Astrocyte of the cerebellum (primary cell): ENCODE measurements at regions not wholly inside any gene's neighbourhood (a gene's known extent, or its start where the extent isn't known, plus 50 kb on each side); places are given as distances from the start of the nearest gene placed in this dataset.

Experiments used
- DNase-seq: peaks from one replicate; pipeline ENCODE4 v3.0.0-alpha.2; 2011; ENCODE audit warnings: low read depth
- H3K4me3 ChIP-seq: 2 replicates; pipeline ENCODE4 v1.5.1; 2011; ENCODE audit warnings: mild to moderate bottlenecking, low read depth, low read length, moderate library complexity
- CTCF ChIP-seq: IDR thresholded peaks from 2 replicates; pipeline ENCODE4 v1.5.1; 2012; ENCODE audit warnings: low read length, low read depth, moderate library complexity, mild to moderate bottlenecking; ENCODE audit errors: missing control alignments
- in situ Hi-C: cut with HindIII; loops from 2 replicates; pipeline ENCODE4 v1.10.0; 2017; ENCODE audit warnings: low sequenced_read_pairs

- in situ Hi-C loops = no loop called here
- no peak overlapping the region for H3K4me3 ChIP-seq
- DNase-seq = no peak
- TF ChIP-seq CTCF = no peak
Observed at GRCh38 chr6:91539456-91539855, 952.6 kb upstream of the MAP3K7 start.

DNA sequence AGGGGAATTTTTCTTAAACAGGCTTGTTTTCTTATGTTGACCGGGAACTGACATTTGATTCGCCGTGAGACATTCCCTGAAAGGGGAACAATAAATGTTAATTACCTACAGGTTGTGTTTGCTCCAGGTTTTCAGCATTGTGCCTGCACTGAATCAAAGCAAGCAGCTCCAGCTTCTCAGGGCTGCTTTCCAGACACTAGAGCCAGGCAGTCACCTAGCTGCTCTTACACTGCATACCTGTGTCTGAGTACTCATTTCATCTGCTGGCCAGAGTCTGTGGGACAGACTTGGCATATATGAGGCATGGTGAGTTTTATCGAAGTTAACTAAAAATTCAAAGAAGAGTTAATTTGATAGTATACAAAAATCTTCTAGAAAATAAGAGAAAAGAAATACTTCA is 951.8 kb upstream of the MAP3K7 start:
- no peak for DNase-seq
- no peak overlapping the region for H3K4me3 ChIP-seq
- in situ Hi-C loops = no loop called here
- no peak for TF ChIP-seq CTCF

- no peak for TF ChIP-seq CTCF
- DNase-seq = no peak
- in situ Hi-C loops = no loop called here
- H3K4me3 ChIP-seq = no peak overlapping the region
Observed at GRCh38 chr6:91534614-91535013, 947.7 kb upstream of the MAP3K7 start.

DNA sequence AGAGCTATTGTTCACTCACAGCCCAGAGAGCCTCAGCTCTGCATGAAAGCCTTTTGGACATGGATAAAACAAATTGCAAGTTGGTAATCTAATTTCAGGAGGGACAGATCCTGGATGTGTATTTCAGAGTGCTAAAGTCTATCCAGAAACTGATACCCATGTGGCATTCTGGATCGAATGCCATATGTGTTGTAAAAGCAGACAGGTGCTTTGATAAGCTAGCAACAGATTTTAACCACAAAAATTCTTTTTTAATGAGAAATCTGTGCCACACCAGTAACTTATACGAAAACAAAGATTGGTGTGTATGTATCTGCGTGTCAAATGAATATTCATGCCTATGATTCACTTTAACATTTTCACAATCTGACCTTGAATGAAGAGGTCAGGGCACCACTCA is 936.6 kb upstream of the MAP3K7 start:
- H3K4me3 ChIP-seq = no peak overlapping the region
- in situ Hi-C loops = no loop called here
- TF ChIP-seq CTCF = no peak
- no peak for DNase-seq

GRCh38 chr6:91521999-91522398 is 935.1 kb upstream of the MAP3K7 start:
- in situ Hi-C loops = no loop called here
- no peak for DNase-seq
- TF ChIP-seq CTCF = no peak
- H3K4me3 ChIP-seq = no peak overlapping the region

- no peak for TF ChIP-seq CTCF
- no peak overlapping the region for H3K4me3 ChIP-seq
- no peak for DNase-seq
- in situ Hi-C loops = no loop called here
Observed at GRCh38 chr6:91509711-91510110, 922.8 kb upstream of the MAP3K7 start.

- no peak for DNase-seq
- TF ChIP-seq CTCF = no peak
- in situ Hi-C loops = no loop called here
- H3K4me3 ChIP-seq = no peak overlapping the region
Observed at GRCh38 chr6:91509039-91509438, 922.2 kb upstream of the MAP3K7 start.
